ENCODE measurements at regions not wholly inside any gene's neighbourhood (a gene's known extent, or its start where the extent isn't known, plus 50 kb on each side); places are given as distances from the start of the nearest gene placed in this dataset.

- H2AK9ac ChIP-seq (replicated peaks; ENCODE audit: low read depth, low read length, poor library complexity): no peak overlapping the region
- WGBS, 2 experiments (ENCODE audit: extremely low coverage in 2 of 2, insufficient read length in 1 of 2): 40% methylated on average over 1 of the region's 5 CpGs; no CpG with 5 or more reads in 1 of the 2 experiments
- H3K79me1 ChIP-seq (ENCODE audit: low read depth in 1 of 2, low read length in 2 of 2): no peaks in the 10 kb centered on the region
- H3K9me3 ChIP-seq (ENCODE audit: control insufficient read depth, insufficient read depth, low read length): peaks cover 36% of the 10 kb centered on the region
- H3K23ac ChIP-seq (ENCODE audit: low read depth, low read length): no peak overlapping the region
- POLR2A ChIA-PET (ENCODE audit: unreplicated experiment): no interaction called here
- no peaks in the 10 kb centered on the region for H3K4me1 ChIP-seq (ENCODE audit: control insufficient read depth, insufficient read depth, low read length)
- CTCF ChIA-PET: no interaction called here
- no peak overlapping the region for H3K4ac ChIP-seq (ENCODE audit: low read depth, low read length)
- TF ChIP-seq RFX5 (IDR thresholded peaks at IDR 0.05; ENCODE audit: low read depth, low read length) (no peak), CEBPB (IDR thresholded peaks at IDR 0.05; ENCODE audit: low read depth, low read length) (no peak), ELK1 (IDR thresholded peaks at IDR 0.05; ENCODE audit: borderline replicate concordance, low read depth, low read length) (no peak), RCOR1 (IDR thresholded peaks at IDR 0.05; ENCODE audit: insufficient replicate concordance, low read length) (no peak), BHLHE40 (IDR thresholded peaks at IDR 0.05; ENCODE audit: low read depth, low read length) (no peak)
- no peak overlapping the region for H2BK5ac ChIP-seq (ENCODE audit: low read depth, low read length, poor library complexity, severe bottlenecking)
- H3K27ac ChIP-seq (ENCODE audit: insufficient read depth, low read length): no peak overlapping the region
- no peak overlapping the region for H3K56ac ChIP-seq (ENCODE audit: extremely low read depth, insufficient read depth, low read length)
- H3K14ac ChIP-seq (replicated peaks; ENCODE audit: low read depth, low read length): no peak overlapping the region
- no peak overlapping the region for H2BK120ac ChIP-seq (ENCODE audit: low read depth, low read length)
- no peak overlapping the region for H3K9ac ChIP-seq (ENCODE audit: low read depth, low read length)
- no peak overlapping the region for H4K8ac ChIP-seq (ENCODE audit: low read depth in 2 of 2, low read length in 2 of 2)
- dilution Hi-C loops (cut with HindIII; ENCODE audit: low sequenced_read_pairs, unreplicated experiment): no loop called here
- in situ Hi-C loops (cut with MboI; ENCODE audit: low sequenced_read_pairs): no loop called here
- H2BK20ac ChIP-seq (ENCODE audit: low read depth, low read length): no peak overlapping the region
- H3K9me1 ChIP-seq (ENCODE audit: insufficient read depth, low read length): no peaks in the 10 kb centered on the region
- H2AFZ ChIP-seq (replicated peaks; ENCODE audit: low read length, poor library complexity): no peak overlapping the region
- no peak overlapping the region for H3K4me2 ChIP-seq (ENCODE audit: low read depth, low read length)
- no peaks in the 10 kb centered on the region for H3K27me3 ChIP-seq (ENCODE audit: control insufficient read depth, insufficient read depth, low read length)
- intact Hi-C loops (cut with micrococcal nuclease): no loop called here
- no peak for ATAC-seq (ENCODE audit: low read depth)
- no peak overlapping the region for H3K18ac ChIP-seq (ENCODE audit: low read depth, low read length)
- BruUV-seq (replicated peaks): no TSS peak
- no peak overlapping the region for H2AK5ac ChIP-seq (ENCODE audit: low read depth, low read length)
- no peak overlapping the region for H4K91ac ChIP-seq (ENCODE audit: insufficient read depth, low read depth, low read length)
- no peak overlapping the region for H2BK15ac ChIP-seq (ENCODE audit: low read depth, low read length)
- no peak overlapping the region for H3K4me3 ChIP-seq (ENCODE audit: insufficient read depth, low read depth, low read length)
- no peaks in the 10 kb centered on the region for H4K20me1 ChIP-seq (ENCODE audit: insufficient read depth, low read length)
- DNase-seq: no peak
- H3K36me3 ChIP-seq (ENCODE audit: control insufficient read depth, insufficient read depth, low read length): no peaks in the 10 kb centered on the region
- no peak overlapping the region for H4K5ac ChIP-seq (ENCODE audit: low read depth, low read length)
Observed at GRCh38 chr1:4212796-4213195, 312.7 kb upstream of the C1orf174 start.
